Retinal pigment epithelial cell (primary cell): ENCODE measurements at regions not wholly inside any gene's neighbourhood (a gene's known extent, or its start where the extent isn't known, plus 50 kb on each side); places are given as distances from the start of the nearest gene placed in this dataset.

ENCODE experiments used
- DNase-seq: peaks from one replicate; pipeline ENCODE4 v3.0.0-alpha.2; 2010; ENCODE audit warnings: low read depth
- H3K4me3 ChIP-seq: 2 replicates; pipeline ENCODE4 v1.5.1; 2011; ENCODE audit warnings: mild to moderate bottlenecking, low read length, control low read depth, moderate library complexity
- TF ChIP-seq, protein P1 (sequence below): conservative IDR thresholded peaks from 2 replicates; pipeline ENCODE4 v1.5.1; 2011; ENCODE audit warnings: low read depth, low read length, control low read depth, inconsistent platforms

DNA sequence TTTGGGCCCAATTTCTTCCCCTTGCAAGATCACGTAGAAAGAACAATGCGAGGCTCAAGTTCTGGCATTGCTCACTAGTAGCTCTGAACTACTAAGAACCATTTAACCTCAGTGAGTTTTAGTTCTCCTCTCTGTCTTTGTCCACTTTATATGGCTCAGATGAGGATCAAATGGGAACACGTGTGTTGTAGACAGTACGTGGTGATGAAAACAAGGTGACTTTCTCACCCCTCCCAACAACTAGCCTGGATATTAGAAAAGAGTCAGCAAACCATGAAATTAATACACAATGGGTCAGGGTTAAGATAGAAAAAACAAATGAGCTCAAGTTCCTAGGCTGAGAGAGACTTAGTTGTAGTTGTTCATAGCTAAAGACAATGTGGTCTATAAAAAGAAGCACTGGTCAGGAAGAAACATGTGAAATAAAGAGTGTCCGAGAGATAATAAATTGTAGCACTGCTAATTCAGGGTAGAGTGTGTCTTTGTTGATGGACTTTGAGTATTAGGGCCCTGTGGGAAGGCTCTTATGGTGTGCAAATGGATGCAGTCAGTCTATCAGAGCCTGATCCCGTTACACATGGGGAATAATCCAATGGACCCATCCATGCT, 417.0 kb downstream of the HAPSTR1 start:
- no peak overlapping the region for H3K4me3 ChIP-seq
- no peak for DNase-seq
- TF ChIP-seq, protein P1, sequence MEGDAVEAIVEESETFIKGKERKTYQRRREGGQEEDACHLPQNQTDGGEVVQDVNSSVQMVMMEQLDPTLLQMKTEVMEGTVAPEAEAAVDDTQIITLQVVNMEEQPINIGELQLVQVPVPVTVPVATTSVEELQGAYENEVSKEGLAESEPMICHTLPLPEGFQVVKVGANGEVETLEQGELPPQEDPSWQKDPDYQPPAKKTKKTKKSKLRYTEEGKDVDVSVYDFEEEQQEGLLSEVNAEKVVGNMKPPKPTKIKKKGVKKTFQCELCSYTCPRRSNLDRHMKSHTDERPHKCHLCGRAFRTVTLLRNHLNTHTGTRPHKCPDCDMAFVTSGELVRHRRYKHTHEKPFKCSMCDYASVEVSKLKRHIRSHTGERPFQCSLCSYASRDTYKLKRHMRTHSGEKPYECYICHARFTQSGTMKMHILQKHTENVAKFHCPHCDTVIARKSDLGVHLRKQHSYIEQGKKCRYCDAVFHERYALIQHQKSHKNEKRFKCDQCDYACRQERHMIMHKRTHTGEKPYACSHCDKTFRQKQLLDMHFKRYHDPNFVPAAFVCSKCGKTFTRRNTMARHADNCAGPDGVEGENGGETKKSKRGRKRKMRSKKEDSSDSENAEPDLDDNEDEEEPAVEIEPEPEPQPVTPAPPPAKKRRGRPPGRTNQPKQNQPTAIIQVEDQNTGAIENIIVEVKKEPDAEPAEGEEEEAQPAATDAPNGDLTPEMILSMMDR = no peak

DNA sequence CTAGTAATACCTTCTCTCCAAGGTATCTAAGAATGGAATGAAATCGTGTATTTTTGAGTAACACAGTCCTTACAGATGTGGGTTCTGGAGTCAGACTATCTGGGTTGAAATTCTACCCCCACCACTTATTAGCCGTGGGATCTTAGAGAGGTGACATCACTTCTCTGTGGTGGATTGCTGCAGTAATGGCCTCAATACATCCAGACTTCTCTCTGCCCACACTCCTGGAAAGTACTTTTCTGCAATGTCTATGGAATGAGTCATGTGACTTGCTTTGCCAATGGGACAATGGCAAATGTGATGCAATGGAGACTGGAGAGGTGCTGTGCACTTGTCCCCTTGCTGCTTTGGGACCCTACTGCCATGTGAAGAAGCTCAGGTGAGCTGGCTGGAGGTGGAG, 418.2 kb downstream of the HAPSTR1 start:
- TF ChIP-seq, protein P1 = no peak
- DNase-seq = no peak

DNA sequence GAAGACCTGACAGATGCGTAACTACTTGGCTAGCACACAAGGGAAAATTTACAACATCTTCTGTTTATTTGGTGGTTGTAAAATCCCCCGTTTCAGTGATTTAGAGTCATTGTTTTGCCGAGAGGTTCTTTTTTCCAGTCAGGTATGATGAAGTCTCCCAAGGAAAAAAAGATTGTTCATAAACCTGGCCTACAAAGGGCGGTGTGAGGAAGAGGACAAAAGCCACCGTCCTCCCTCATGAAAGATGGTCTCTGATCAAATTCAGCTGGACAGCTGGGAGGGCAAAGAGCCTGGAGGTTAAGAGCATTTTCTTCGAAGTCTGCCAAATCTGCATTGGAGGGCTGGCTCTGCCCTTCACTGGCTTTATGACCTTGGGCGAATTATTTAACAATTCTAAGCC, 419.9 kb downstream of the HAPSTR1 start:
- no peak overlapping the region for H3K4me3 ChIP-seq
- TF ChIP-seq, protein P1 = no peak
- DNase-seq = no peak

More for the DNA sequence above, 418.2 kb downstream of the HAPSTR1 start:
- H3K4me3 ChIP-seq = no peak overlapping the region

DNA sequence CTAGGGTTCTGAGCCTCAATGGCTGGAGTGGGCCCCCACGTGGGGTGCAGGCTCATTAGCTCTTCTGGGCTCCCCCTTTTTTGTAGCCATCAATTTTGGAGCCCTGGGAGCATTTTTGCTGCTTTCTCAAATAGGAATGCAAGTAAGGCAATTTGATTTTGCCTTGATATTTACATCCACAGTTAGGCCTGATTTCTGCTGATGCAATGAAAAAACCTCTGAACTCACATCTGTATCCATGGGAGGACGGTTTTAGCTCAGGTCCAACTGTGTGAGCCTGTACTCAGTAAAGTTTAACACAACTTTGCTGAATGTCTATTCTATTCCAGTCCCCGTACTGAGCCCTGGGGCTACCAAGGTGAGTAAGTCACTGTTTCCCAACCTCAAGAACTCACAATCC, 425.0 kb downstream of the HAPSTR1 start:
- TF ChIP-seq, protein P1 = no peak
- H3K4me3 ChIP-seq = no peak overlapping the region

DNA sequence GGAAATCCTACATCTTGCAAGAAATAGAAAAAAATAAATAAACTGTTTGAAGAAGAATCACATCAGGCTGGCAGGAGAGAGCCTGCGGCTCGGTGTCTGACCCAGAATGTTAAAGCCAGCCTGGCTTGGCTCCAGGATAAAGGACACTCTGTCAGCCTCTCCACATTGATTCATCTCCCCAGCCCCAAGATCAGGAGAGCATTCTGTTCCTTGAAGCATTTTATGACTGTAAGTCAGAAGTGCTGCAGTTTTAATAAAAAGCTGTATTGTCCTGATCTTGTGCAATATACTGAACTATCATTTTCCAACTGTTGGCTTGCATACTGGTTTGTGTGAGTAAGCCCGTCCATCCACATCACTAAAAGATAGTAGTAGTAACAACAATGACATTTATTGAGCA, 426.6 kb downstream of the HAPSTR1 start:
- TF ChIP-seq, protein P1 = no peak
- DNase-seq = no peak
- no peak overlapping the region for H3K4me3 ChIP-seq

More for the DNA sequence above, 425.0 kb downstream of the HAPSTR1 start:
- no peak for DNase-seq

DNA sequence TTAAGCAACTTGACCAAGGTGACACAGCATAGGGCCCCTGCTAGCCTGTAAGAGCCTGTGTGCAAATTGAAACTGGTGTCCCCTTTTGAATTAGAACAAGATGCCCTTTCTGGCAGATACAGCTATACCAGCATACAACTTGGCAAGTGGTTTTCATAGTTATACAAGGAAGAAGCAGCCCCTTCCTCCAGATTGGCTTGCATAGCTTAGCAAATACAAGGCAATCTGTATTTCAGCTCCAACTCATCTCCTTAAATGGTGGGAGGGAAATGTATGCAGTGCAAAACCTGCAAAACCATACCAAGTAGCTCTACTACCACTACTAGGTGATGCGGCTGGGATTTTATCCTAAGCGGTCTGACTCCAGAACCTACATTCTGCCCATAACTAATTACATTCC, 427.1 kb downstream of the HAPSTR1 start:
- DNase-seq = no peak
- TF ChIP-seq, protein P1 = no peak
- H3K4me3 ChIP-seq = no peak overlapping the region

DNA sequence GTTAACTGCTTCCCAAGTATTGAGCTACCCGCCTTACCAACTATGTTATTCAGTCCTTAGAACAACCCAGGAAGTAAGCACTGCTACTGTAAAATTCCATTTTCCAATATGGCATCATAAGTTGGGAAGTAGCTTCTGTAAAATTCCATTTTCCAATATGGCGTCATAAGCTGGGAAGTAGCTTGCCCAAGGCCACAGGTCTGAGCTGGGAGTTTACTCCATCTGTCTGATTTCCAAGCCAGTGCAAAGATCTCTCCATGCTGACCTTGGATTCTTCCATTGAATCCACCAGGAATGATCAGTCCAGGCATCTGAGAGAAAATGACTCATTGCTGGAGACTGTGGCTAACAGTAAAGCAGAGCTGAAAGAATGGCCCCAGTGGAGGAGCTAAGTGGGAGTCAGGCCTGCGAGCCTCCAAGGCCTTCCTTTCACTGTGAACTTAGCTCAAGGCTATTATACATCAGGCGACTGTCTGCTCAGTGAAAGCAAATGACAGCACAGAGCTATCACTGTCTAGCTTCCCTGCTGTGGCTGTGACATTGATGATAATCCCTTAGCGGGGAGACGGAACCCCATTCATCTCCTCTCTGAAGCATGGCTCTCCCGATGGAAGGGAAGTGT, 430.4 kb downstream of the HAPSTR1 start:
- TF ChIP-seq, protein P1 = no peak
- no peak for DNase-seq
- no peak overlapping the region for H3K4me3 ChIP-seq
